HAP-1 (cell line): ENCODE measurements at regions not wholly inside any gene's neighbourhood (a gene's known extent, or its start where the extent isn't known, plus 50 kb on each side); places are given as distances from the start of the nearest gene placed in this dataset.
"Not testable (repeated sequence)": the region's sequence is repeated elsewhere in the genome, so short reads cannot be mapped to it uniquely, and the experiment has no call there.

ENCODE experiments used
- DNase-seq, 2 experiments: peaks; one replicate each; pipeline ENCODE4 v3.0.0-alpha.2; 2016 to 2020; ENCODE audit warnings: low spot score in 2 of 2
- H3K27me3 ChIP-seq: fragments of 250-450 bp; sonication (Bioruptor Pico); 2 replicates; pipeline ENCODE4 v1.5.1; 2020; ENCODE audit warnings: low read depth, mild to moderate bottlenecking, moderate library complexity
- H3K36me3 ChIP-seq: fragments of 250-450 bp; sonication (Bioruptor Pico); replicated peaks from 2 replicates; pipeline ENCODE4 v1.5.1; 2020; ENCODE audit warnings: mild to moderate bottlenecking
- H3K4me1 ChIP-seq: fragments of 250-450 bp; sonication (Bioruptor Pico); 2 replicates; pipeline ENCODE4 v1.5.1; 2020; ENCODE audit warnings: mild to moderate bottlenecking
- H3K4me3 ChIP-seq: fragments of 250-450 bp; sonication (Bioruptor Pico); 2 replicates; pipeline ENCODE4 v1.5.1; 2020; ENCODE audit warnings: mild to moderate bottlenecking, moderate library complexity
- H3K9me3 ChIP-seq: fragments of 250-450 bp; sonication (Bioruptor Pico); 2 replicates; pipeline ENCODE4 v1.5.1; 2020; ENCODE audit warnings: mild to moderate bottlenecking, moderate library complexity
- in situ Hi-C: fragments of 300-500 bp; cut with MboI; formaldehyde crosslinking; loops from 3 replicates; pipeline ENCODE4 v1.14.3; 2020; ENCODE audit warnings: low sequenced_read_pairs, inconsistent platforms, mixed read lengths

DNA sequence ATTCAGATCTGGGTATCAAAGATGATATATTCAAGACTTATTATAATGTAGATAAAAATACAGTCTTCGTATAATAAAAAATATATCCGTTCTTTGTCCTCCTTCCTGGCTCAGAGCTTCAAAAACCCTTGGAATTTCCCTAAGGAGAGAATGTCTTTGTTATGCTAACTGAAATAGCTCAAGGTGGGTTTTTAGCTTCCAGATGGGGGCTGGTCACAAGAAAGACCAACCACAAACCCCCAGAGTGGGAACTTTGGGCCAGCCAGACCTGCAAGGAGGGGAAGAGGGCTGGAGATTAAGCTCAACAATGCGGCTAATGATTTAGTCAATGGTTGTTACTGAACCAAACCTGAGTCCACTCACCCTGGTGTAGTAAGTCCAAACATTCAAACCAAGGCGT is 196.4 kb downstream of the SDHAF3 start:
- Histone ChIP-seq H3K9me3 (0 out of 2 replicates have a peak, but pooled peaks cover 3% of the 10 kb centered on the region), H3K4me3 (no peak overlapping the region), H3K27me3 (no peaks in the 10 kb centered on the region), H3K36me3 (no peaks in the 10 kb centered on the region), H3K4me1 (peaks cover 6% of the 10 kb centered on the region; the same call in 1 of the 2 replicates)
- in situ Hi-C loops, result no loop called here
- peak; percentile 39 to 40 for DNase-seq

DNA sequence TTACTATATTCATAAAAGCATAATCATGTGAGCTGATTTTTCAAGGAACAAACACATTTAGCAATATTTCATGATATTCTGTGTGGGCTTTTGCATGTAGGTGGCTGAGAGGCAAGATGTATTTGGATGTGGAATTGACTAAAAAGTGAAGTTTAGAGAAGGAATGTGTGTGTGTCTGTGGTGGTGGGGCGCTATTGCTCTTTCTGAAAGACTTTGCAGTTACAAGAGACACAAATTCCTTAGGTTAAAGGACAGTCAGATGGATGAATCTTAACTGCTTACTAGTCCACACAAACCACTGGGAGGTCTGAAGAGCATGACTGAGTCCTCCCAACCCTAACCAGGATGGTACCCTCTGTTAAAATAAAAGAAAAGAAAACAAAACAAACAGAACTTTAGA is 200.1 kb downstream of the SDHAF3 start:
- Histone ChIP-seq H3K4me1 (peaks cover 6% of the 10 kb centered on the region; the same call in 1 of the 2 replicates), H3K36me3 (no peaks in the 10 kb centered on the region), H3K4me3 (no peak overlapping the region), H3K27me3 (no peaks in the 10 kb centered on the region), H3K9me3 (0 out of 2 replicates have a peak, but pooled peaks cover 3% of the 10 kb centered on the region)
- in situ Hi-C loops, result no loop called here
- DNase-seq, result no peak

DNA sequence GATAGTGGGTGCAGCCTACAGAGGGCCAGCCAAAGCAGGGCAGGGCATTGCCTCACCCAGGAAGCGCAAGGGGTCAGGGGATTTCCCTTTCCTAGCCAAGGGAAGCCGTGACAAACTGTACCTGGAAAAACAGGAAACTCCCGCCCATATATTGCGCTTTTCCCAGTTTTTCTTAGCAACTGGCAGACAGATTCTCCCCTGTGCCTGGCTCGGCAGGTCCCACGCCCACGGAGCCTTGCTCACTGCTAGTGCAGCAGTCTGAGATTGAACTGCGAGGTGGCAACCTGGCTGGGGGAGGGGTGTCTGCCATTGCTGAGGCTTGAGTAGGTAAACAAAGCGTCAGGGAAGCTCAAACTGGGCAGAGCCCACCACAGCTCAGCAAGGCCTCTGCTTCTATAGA is 212.4 kb downstream of the SDHAF3 start:
- H3K4me1 ChIP-seq, DNase-seq, H3K27me3 ChIP-seq, H3K4me3 ChIP-seq, H3K36me3 ChIP-seq, in situ Hi-C loops, H3K9me3 ChIP-seq: not testable (repeated sequence)

DNA sequence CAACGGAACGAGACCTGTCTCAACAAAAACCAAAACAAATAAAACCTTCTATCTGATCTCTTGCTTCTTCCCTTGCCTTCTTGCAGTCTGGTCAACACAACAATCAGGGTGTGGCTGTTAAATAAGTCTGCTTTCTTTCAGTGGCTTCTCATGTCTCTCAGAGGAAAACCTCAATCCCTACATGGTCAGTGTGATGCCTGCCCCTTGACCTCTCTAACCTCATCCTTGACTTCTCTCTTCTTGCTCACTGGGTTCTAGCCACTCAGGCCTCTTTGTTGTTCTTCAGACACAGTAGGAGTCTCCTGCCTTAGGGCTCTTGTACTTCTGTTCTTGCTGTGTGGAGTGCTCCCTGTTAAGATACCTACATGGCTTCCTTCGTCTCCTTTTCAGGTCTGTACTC is 220.4 kb downstream of the SDHAF3 start:
- no peak overlapping the region for H3K4me3 ChIP-seq
- no peaks in the 10 kb centered on the region for H3K4me1 ChIP-seq
- no peaks in the 10 kb centered on the region for H3K36me3 ChIP-seq
- no peaks in the 10 kb centered on the region for H3K27me3 ChIP-seq
- H3K9me3 ChIP-seq, result no peaks in the 10 kb centered on the region
- no peak for DNase-seq
- in situ Hi-C loops, result no loop called here

DNA sequence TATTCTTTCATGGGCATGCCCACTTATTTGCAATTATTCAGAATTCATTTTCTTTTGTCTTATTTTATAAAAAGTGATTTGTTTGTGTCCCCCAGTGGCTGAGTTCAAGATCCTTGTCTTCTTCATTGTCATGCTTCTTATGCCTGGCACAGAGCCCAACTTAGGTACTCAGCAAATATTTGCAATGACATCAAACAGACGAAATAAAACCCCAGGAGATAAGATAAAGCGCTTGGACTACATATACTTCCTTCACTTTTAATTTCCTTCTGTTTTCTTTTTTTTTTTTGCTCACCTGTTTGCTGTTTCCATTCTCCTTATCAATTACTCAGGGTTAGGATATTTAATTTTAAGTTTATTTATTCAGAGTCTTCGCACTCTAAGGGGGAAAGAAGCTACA is 225.0 kb downstream of the SDHAF3 start:
- Histone ChIP-seq H3K4me3 (no peak overlapping the region), H3K27me3 (no peaks in the 10 kb centered on the region), H3K4me1 (no peaks in the 10 kb centered on the region), H3K9me3 (no peaks in the 10 kb centered on the region), H3K36me3 (no peaks in the 10 kb centered on the region)
- no peak for DNase-seq
- in situ Hi-C loops, result no loop called here

DNA sequence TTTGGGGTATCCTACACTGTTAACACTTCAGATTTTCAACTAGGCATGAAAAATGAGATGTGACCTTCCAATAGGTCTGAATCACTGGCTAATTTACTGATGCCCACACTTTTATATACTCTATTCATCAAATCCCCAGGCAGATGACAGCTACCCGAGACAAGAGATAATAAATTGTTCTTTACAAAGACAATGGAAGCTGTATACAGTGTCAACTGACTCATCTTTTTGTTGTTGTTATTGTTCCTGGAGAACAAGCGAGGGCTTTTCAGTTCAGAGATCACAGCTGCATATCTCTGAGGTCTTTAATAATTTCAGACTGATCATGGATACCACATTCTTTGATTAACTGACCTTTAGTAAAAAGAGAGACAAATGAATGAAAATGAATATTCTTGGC is 228.9 kb downstream of the SDHAF3 start:
- Histone ChIP-seq H3K27me3 (no peaks in the 10 kb centered on the region), H3K36me3 (no peaks in the 10 kb centered on the region), H3K4me3 (no peak overlapping the region), H3K9me3 (no peaks in the 10 kb centered on the region), H3K4me1 (no peaks in the 10 kb centered on the region)
- in situ Hi-C loops, result no loop called here
- no peak for DNase-seq

DNA sequence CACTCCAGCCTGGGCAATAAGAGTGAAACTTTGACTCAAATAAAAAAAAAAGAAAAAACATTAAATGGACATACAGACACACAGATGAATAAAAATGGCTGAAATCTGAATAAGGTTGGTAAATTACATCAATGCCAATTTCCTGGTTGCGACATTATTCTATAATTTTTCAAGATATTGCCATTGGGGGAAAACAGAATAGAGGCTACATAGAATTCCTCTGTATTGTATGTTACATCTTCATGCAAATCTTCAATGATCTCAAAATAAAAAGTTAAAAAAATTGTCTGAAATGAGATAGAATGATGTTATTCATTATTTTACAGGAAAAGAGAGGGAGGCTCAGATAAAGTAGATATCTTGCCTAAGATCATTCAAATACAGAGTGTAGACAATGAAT is 234.0 kb downstream of the SDHAF3 start:
- Histone ChIP-seq H3K4me1 (no peaks in the 10 kb centered on the region), H3K4me3 (no peak overlapping the region), H3K36me3 (no peaks in the 10 kb centered on the region), H3K27me3 (no peaks in the 10 kb centered on the region), H3K9me3 (no peaks in the 10 kb centered on the region)
- in situ Hi-C loops, result no loop called here
- DNase-seq, result no peak

DNA sequence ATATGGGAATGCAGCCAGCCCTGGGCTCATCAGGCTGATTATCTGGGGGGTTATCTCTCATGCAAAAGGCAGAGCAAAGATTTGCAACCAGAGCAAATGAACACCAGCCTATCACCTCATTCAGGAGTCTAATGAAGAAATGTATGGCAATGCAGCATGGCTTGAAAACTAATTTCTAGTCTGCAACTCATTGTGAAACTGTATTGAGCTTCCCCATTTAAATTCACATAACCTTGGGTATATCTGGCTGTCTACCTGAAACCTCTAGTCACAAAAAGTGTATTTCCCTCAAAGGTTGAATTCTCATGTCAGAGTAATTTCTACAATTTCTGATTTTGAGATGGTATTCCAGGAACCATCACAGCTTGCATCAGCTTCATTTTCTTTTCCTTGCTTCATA is 240.0 kb downstream of the SDHAF3 start:
- in situ Hi-C loops, result no loop called here
- Histone ChIP-seq H3K27me3 (no peaks in the 10 kb centered on the region), H3K36me3 (no peaks in the 10 kb centered on the region), H3K4me1 (no peaks in the 10 kb centered on the region), H3K9me3 (no peaks in the 10 kb centered on the region), H3K4me3 (no peak overlapping the region)
- DNase-seq, result no peak

DNA sequence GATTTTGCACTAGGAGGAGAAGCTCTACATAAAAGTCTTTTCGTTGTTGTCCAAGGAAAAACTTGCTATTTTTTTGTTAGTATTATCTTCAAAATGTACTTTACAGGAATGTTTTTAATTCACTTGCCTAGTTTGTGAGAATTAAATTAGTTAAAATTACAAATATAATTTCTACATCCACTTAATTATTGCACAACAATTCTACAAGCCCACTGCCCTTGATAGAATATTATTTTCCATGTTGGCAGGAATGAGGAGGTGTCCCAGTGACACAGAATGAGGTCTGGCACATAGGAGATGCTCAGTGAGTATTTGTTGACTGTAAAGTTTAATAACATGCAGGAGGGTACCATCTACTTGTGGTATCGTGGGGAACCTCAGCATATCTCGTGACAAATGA is 255.4 kb downstream of the SDHAF3 start:
- DNase-seq, result no peak
- H3K4me3 ChIP-seq, result no peak overlapping the region
- H3K36me3 ChIP-seq, result no peaks in the 10 kb centered on the region
- H3K4me1 ChIP-seq, result no peaks in the 10 kb centered on the region
- no peaks in the 10 kb centered on the region for H3K9me3 ChIP-seq
- in situ Hi-C loops, result no loop called here
- no peaks in the 10 kb centered on the region for H3K27me3 ChIP-seq

DNA sequence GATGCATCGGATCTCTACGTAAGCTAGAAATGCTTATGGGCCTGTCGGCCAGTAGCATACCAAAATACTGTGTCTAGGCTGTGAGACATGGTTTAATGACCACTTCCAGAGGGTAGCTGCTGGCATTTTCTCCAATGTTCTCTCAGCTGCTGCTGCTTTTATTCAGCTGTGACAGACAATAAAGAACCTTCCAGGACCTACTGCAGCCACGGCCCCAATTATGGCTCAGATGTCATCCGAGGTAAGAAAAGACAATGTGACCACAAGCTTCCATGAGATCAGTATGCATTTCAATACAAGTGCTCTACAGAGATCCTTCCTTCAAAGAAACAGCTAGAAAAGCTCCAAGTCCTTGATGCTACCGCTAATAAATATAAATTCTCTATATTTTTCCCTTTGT is 256.2 kb downstream of the SDHAF3 start:
- Histone ChIP-seq H3K9me3 (no peaks in the 10 kb centered on the region), H3K36me3 (no peaks in the 10 kb centered on the region), H3K27me3 (no peaks in the 10 kb centered on the region), H3K4me3 (no peak overlapping the region), H3K4me1 (no peaks in the 10 kb centered on the region)
- DNase-seq, result no peak
- in situ Hi-C loops, result no loop called here

DNA sequence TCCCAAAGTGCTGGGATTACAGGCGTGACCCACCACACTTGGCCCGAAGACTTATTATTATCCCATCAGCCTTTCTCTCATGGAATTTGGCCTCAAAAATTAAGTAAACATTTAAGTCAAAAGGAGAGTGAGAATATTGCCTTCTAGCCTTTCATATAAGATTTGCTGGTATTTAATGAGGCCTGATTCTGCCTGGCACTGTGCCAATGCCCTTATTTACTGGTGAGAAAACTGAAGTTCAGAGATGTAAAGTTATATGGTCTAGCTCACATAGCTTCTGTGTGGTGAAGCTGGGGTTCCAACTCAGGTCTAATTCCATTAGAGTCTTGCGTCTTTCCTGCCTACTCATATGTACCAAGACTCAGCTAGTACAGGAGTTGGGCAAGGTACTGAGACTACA is 260.2 kb downstream of the SDHAF3 start:
- H3K36me3 ChIP-seq, result no peaks in the 10 kb centered on the region
- no peaks in the 10 kb centered on the region for H3K4me1 ChIP-seq
- H3K9me3 ChIP-seq, result no peaks in the 10 kb centered on the region
- DNase-seq, result no peak
- in situ Hi-C loops, result no loop called here
- no peak overlapping the region for H3K4me3 ChIP-seq
- H3K27me3 ChIP-seq, result no peaks in the 10 kb centered on the region

DNA sequence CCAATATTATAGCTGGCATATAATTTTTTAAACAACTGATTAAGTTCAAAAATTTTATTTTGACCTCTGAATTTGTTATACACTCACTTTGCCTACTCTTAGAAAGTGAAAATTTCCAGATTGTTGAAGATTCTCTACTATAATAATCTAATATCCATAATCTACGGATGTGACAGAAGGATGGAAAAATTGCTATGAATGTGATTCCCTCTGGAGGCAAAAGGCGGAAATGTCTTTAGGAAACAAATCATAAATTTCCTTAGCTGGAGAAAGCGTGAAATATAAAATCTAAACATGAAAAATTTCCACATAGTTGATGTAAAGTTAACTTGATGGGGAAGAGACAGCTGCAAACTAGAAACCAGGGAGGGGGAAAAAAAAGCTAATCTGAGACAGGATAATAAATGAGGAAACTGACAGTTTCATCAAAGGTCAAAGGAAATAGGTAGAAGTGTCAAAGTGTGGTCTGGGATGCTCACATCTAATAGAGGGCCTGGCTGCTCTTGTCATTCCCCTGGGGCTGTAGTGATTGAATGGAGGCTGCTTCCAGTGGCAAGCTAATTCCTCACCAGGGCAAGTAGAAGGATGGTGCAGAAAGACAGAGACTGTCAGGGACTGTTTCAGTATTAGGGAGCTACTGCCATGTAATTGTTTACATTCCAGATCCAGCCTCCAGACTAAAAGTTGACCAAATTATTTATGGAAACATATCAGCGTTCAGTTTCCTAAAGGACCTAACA is 264.5 kb downstream of the SDHAF3 start:
- Histone ChIP-seq H3K4me3 (no peak overlapping the region), H3K27me3 (no peaks in the 10 kb centered on the region), H3K36me3 (no peaks in the 10 kb centered on the region), H3K4me1 (no peaks in the 10 kb centered on the region), H3K9me3 (no peaks in the 10 kb centered on the region)
- in situ Hi-C loops, result no loop called here
- DNase-seq, result no peak

DNA sequence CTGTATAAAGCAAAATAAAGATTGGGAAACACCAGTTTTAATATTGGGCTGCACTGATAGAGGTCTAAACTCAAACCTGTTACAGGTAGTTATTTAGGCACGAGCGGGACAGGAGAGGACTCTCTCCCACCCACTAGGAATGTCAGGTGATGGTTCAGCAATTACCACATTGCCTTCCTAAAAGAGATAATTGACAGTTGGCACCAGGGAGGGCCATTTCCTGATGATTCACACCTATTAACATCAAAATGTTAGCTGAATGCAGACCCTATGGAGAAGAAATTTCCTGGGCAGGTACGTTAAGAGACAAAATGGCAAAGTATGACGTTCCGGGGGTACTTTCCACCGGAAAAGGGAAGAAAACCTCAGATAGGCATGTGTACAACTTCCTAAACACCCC is 272.6 kb downstream of the SDHAF3 start:
- no peak for DNase-seq
- Histone ChIP-seq H3K27me3 (no peaks in the 10 kb centered on the region), H3K36me3 (no peaks in the 10 kb centered on the region), H3K4me3 (no peak overlapping the region), H3K4me1 (no peaks in the 10 kb centered on the region), H3K9me3 (no peaks in the 10 kb centered on the region)
- in situ Hi-C loops, result no loop called here

DNA sequence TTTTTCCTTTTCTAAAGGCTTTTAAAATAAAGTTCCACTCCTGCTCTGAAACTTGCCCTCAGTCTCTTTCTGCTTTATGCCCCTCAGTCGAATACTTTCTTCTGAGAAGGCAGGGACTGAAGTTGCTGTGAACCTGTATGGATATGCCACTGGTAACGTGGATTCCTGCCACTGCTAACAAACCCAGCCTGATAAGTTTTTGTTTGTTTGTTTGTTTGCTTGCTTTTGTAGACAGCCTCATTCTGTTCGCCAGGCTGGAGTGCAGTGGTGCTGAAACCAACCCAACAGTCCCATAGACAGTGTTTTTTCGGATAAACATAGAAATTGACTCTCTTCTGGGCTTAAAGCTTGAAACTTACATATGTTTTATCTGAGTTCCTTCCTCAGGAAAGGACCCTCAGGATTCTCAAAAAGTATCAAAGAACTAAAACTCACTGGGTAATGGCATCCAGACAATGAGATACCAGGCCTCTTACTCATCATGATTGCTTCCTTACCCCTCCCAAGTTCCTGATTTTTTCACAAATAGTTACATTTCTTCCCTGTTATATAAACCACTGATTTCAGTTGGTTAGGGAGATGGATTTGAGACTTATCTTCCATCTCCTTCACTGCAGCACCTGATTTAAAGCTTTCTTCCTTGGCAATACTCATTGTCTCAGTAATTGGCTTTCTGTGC is 273.6 kb downstream of the SDHAF3 start:
- no peak for DNase-seq
- Histone ChIP-seq H3K4me3 (no peak overlapping the region), H3K4me1 (no peaks in the 10 kb centered on the region), H3K36me3 (no peaks in the 10 kb centered on the region), H3K27me3 (no peaks in the 10 kb centered on the region), H3K9me3 (no peaks in the 10 kb centered on the region)
- in situ Hi-C loops, result no loop called here
